Left ventricle myocardium inferior (tissue), 1 donor: ENCODE measurements at regions not wholly inside any gene's neighbourhood (a gene's known extent, or its start where the extent isn't known, plus 50 kb on each side); places are given as distances from the start of the nearest gene placed in this dataset.
A peak's percentile ranks its signal among the peaks of the same experiment; 100 is the strongest.

Experiments
- DNase-seq: peaks from one replicate; pipeline ENCODE4 v3.0.0-alpha.2; 2020
- H3K27ac ChIP-seq: fragments of 200-600 bp; replicated peaks from 2 replicates; pipeline ENCODE4 v1.8.0; 2021
- H3K27me3 ChIP-seq: fragments of 200-600 bp; 2 replicates; pipeline ENCODE4 v1.8.0; 2021; ENCODE audit warnings: low read depth
- H3K36me3 ChIP-seq: fragments of 200-600 bp; 2 replicates; pipeline ENCODE4 v1.8.0; 2021
- H3K4me1 ChIP-seq: fragments of 200-600 bp; 2 replicates; pipeline ENCODE4 v1.8.0; 2021
- H3K4me3 ChIP-seq: fragments of 200-600 bp; 2 replicates; pipeline ENCODE4 v1.8.0; 2021; ENCODE audit warnings: mild to moderate bottlenecking, moderate library complexity
- H3K9me3 ChIP-seq: fragments of 200-600 bp; replicated peaks from 2 replicates; pipeline ENCODE4 v1.8.0; 2021
- CTCF ChIP-seq: fragments of 200-600 bp; IDR thresholded peaks from 2 replicates; pipeline ENCODE4 v1.8.0; 2021; ENCODE audit warnings: antibody characterized with exemption, mild to moderate bottlenecking, borderline replicate concordance
- intact Hi-C: fragments of 100-400 bp; cut with micrococcal nuclease; formaldehyde crosslinking; loops from one replicate; pipeline ENCODE4 v1.11.0; 2022
- donor health status: DM: no; HTN: yes; CAD: no; lungs with severe emphysema.

GRCh38 chr19:41495589-41495988 is 52.6 kb downstream of the ERICH4 start:
- Histone ChIP-seq H3K4me3 (no peak overlapping the region), H3K27me3 (peaks cover 18% of the 10 kb centered on the region), H3K27ac (no peak overlapping the region), H3K36me3 (peaks cover 7% of the 10 kb centered on the region), H3K4me1 (peaks cover 32% of the 10 kb centered on the region), H3K9me3 (peaks cover 6% of the 10 kb centered on the region)
- no peak for TF ChIP-seq CTCF
- intact Hi-C loops: no loop called here
- no peak for DNase-seq

- TF ChIP-seq CTCF: no peak
- no peak for DNase-seq
Measured at GRCh38 chr19:41499899-41500298, 56.9 kb downstream of the ERICH4 start.

GRCh38 chr19:41500443-41500842 is 57.5 kb downstream of the ERICH4 start:
- H3K27ac ChIP-seq: peak overlapping the region; percentile 89
- no peak for TF ChIP-seq CTCF
- H3K36me3 ChIP-seq: no peaks in the 10 kb centered on the region
- H3K27me3 ChIP-seq: peaks cover 40% of the 10 kb centered on the region
- H3K4me1 ChIP-seq: peaks cover 32% of the 10 kb centered on the region
- intact Hi-C loops: no loop called here
- H3K9me3 ChIP-seq: peaks cover 6% of the 10 kb centered on the region
- no peak for DNase-seq
- H3K4me3 ChIP-seq: peak overlapping the region; percentile 66

More at GRCh38 chr19:41499899-41500298, 56.9 kb downstream of the ERICH4 start:
- peaks cover 36% of the 10 kb centered on the region for H3K4me1 ChIP-seq
- H3K27me3 ChIP-seq: peaks cover 35% of the 10 kb centered on the region
- H3K36me3 ChIP-seq: no peaks in the 10 kb centered on the region
- peaks cover 6% of the 10 kb centered on the region for H3K9me3 ChIP-seq
- intact Hi-C loops: no loop called here
- H3K27ac ChIP-seq: peak overlapping the region; percentile 89
- peak overlapping the region; percentile 66 for H3K4me3 ChIP-seq

- H3K4me3 ChIP-seq: peak overlapping the region; percentile 66
Measured at GRCh38 chr19:41501854-41502253, 58.9 kb downstream of the ERICH4 start.

GRCh38 chr19:41505105-41505504 is 62.1 kb downstream of the ERICH4 start:
- H3K27ac ChIP-seq: no peak overlapping the region
- peaks cover 49% of the 10 kb centered on the region for H3K27me3 ChIP-seq
- no peaks in the 10 kb centered on the region for H3K36me3 ChIP-seq
- no peak for TF ChIP-seq CTCF
- peaks cover 8% of the 10 kb centered on the region for H3K4me1 ChIP-seq
- H3K9me3 ChIP-seq: peaks cover 6% of the 10 kb centered on the region
- no peak overlapping the region for H3K4me3 ChIP-seq
- DNase-seq: no peak
- intact Hi-C loops: no loop called here

More at GRCh38 chr19:41501854-41502253, 58.9 kb downstream of the ERICH4 start:
- H3K9me3 ChIP-seq: peaks cover 6% of the 10 kb centered on the region
- H3K36me3 ChIP-seq: no peaks in the 10 kb centered on the region
- DNase-seq: no peak
- no peak for TF ChIP-seq CTCF
- peaks cover 18% of the 10 kb centered on the region for H3K4me1 ChIP-seq
- intact Hi-C loops: no loop called here
- peak overlapping the region; percentile 89 for H3K27ac ChIP-seq
- H3K27me3 ChIP-seq: peaks cover 51% of the 10 kb centered on the region
